ENCODE measurements at regions not wholly inside any gene's neighbourhood (a gene's known extent, or its start where the extent isn't known, plus 50 kb on each side); places are given as distances from the start of the nearest gene placed in this dataset.

DNA sequence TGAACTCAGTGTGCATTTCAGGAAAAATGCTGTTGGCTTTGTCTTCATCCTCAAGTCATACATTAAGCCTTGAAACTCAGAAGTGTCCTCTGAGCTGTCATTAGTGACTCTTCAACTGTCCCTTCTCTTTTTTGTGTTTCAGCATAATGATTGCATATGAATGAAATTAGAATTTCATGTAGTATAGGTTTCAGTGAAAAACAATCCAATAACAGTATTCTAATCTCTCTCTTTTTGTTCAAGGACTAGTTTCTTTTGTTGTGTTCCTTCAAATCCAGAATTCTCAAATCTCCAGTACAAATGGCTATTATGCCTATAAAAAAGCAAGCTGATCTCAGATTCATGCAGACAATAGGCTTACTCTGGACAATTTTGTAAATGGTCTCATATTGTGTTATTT is 133.5 kb downstream of the QPCT start:
- TF ChIP-seq CTCF (IDR thresholded peaks at IDR 0.05): no peak
- TF ChIP-seq POLR2A (IDR thresholded peaks at IDR 0.05): no peak
